Hematopoietic multipotent progenitor cell treated with erythropoietin and hydrocortisone succinate and interleukin-3 and kit ligand, for 17 days (in vitro differentiated cells): ENCODE measurements at regions not wholly inside any gene's neighbourhood (a gene's known extent, or its start where the extent isn't known, plus 50 kb on each side); places are given as distances from the start of the nearest gene placed in this dataset.
"Not testable (repeated sequence)": the region's sequence is repeated elsewhere in the genome, so short reads cannot be mapped to it uniquely, and the experiment has no call there.

Source experiments
- DNase-seq: peaks from one replicate; pipeline ENCODE4 v3.0.0-alpha.2; 2015; ENCODE audit warnings: low spot score

DNA sequence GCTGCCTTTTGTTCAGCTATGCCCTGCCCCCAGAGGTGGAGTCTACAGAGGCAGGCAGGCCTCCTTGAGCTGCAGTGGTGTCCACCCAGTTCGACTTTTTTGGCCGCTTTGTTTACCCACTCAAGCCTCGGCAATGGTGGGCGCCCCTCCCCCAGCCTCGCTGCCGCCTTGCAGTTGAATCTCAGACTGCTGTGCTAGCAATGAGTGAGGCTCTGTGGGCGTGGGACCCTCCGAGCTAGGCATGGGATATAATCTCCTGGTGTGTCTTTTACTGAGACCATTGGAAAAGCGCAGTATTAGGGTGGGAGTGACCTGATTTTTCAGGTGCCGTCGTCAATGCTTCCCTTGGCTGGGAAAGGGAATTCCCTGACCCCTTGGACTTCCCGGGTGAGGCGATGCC is 279.3 kb downstream of the PTH2R start:
- not testable (repeated sequence) for DNase-seq

- DNase-seq: no peak
Observed at GRCh38 chr2:208686665-208687064, 280.1 kb downstream of the PTH2R start.

- not testable (repeated sequence) for DNase-seq
Observed at GRCh38 chr2:208687720-208688119, 281.1 kb downstream of the PTH2R start.

DNA sequence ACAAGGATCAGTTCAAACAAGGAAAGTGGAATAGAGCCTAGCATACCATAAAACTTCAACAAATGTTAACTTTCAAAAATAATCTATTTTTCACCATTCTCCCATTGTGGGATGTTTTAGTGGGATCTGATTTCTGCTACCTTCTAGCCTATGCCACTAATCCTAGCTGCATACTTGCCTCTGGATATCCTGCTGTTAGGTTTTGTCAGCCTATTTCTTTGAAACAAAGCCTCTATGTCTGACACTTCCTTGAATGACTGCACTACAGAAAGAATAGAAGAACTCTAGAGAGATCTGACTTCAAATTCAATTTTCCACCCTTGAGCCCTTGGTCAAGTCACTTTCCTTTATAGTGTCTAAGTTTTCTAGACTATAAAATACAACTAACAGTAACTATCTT is 291.5 kb downstream of the PTH2R start:
- no peak for DNase-seq

- no peak for DNase-seq
Observed at GRCh38 chr2:208708486-208708885, 301.9 kb downstream of the PTH2R start.

- no peak for DNase-seq
Observed at GRCh38 chr2:208711598-208711997, 305.0 kb downstream of the PTH2R start.

GRCh38 chr2:208713066-208713745 is 306.6 kb downstream of the PTH2R start:
- no peak for DNase-seq

GRCh38 chr2:208718828-208719227 is 312.2 kb downstream of the PTH2R start:
- DNase-seq: no peak

GRCh38 chr2:208722731-208723130 is 316.1 kb downstream of the PTH2R start:
- DNase-seq: no peak

- DNase-seq: no peak
Observed at GRCh38 chr2:208725280-208725679, 318.7 kb downstream of the PTH2R start.

- DNase-seq: no peak
Observed at GRCh38 chr2:208726242-208726641, 319.6 kb downstream of the PTH2R start.

GRCh38 chr2:208751663-208752415 is 345.2 kb downstream of the PTH2R start:
- not testable (repeated sequence) for DNase-seq

DNA sequence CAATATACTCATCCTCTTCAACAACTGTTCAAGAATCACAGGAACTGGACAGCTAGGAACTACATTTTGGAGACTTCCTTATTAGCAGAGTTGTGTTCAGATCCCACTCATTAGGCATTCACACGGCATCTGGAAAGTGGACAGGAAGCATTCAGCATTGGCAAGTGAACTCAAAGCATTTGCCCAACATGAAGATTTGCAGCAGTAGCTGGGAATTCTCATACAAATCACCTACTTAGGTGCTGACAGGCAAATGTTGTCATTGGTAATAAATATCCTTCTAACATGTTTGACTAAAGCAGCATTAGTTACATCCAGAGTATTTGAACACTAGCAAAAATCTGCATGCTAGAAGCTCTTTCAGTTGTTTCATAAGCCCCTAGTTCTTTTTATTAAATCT is 350.8 kb downstream of the PTH2R start:
- DNase-seq: no peak

DNA sequence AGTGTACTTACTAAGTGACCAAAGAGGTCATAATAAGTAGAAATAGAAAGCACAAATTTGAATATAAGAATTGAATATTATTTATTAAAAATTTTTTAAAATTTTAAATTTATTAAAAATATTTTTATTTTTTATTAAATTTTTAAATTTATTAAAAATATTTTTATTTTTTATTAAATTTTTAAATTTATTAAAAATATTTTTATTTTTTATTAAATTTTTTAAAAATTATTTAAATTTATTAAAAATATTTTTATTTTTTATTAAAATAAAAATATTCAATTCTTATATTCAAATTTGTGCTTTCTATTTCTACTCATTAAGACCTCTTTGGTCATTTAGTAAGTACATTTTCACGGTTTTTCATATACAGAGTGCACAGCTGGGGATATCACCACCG is 366.5 kb downstream of the PTH2R start:
- not testable (repeated sequence) for DNase-seq

DNA sequence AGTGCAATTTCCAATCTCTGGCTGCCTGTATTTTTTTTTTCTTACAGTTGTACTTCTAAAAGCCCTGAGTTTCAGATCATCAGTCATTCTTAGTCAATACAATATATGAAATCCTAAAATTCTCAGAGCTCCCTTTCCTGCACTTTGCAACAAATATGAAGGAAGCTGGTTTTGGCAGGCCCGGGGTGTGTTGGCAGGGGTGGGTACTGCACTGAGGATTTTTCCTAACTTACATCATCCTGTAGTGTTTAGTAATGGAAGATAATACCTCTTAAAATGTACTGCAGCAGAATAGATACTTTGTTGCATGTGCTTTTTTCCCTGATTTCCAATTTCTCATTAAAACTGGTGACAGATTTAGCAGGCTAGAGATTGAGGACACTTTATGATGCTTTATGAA is 374.6 kb downstream of the PTH2R start:
- no peak for DNase-seq

DNA sequence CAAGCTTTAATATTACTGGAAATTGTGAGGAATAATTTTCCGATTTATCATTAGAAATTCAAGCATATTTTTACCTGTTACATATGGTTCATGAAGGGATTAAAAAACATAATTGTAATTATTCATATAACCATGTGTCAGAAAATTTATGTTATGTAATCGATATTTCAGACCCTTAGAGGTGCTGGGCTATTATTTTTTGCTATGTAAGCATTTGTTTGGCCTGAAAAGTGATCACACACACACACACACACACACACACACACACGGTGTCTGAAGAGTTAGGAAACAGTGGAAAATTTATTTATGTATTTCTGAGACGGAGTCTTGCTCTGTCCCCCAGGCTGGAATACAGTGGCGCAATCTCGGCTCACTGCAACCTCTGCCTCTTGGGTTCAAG is 375.5 kb downstream of the PTH2R start:
- DNase-seq: no peak

DNA sequence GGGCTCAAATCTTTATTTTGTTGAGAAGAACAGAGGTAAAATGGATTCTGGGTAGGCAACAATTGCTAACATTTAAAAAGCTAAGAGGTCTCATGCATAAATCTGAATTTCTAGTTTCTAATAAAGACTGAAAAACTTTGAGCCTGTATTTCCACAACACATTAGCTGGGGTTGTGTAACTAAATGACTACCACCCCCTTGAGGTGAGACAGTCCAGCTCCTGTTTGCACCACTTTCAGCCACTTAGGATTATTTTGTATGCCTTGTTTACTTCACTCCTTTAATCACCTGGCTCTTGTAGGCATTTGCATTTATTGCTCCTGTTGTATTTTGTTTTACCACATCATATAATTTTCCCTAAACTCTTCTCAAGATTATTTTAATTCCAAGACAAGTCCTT is 376.6 kb downstream of the PTH2R start:
- no peak for DNase-seq

- DNase-seq: not testable (repeated sequence)
Observed at GRCh38 chr2:208784774-208785173, 378.2 kb downstream of the PTH2R start.

DNA sequence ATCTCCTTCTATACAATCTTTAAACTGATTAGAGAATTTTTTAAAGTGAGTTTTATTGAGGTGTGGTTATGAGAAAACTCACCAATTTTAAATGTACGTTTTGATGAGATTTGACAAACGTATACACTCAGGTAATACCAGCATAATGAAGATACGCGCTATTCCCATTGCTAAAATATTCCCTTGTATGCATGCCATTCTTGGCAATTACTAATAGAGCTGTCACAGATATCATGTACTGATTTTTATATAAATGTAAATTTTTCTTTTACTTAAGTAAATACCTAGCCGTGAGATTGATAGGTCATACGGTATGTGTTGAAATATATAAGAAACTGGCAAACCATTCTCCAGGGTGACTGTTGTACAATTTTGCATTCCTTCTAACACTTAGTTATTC is 384.7 kb downstream of the PTH2R start:
- no peak for DNase-seq

DNA sequence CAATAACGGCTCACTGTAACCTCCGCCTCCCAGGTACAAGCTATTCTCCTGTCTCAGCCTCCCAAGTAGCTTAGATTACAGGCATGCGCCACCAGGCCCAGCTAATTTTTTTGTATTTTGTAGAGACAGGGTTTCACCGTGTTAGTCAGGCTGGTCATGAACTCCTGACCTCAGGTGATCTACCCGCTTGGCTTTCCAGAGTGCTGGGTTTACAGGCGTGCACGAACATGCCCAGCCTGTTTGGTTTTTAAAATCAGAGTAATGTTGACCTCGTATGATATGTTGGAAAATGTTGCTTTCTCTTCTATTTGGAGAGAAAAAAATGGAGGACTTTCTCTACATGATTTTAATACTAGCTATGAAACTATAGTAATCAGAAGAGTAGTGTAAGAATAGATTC is 386.2 kb downstream of the PTH2R start:
- no peak for DNase-seq

GRCh38 chr2:208793434-208793833 is 386.8 kb downstream of the PTH2R start:
- DNase-seq: no peak

GRCh38 chr2:208794288-208794975 is 387.8 kb downstream of the PTH2R start:
- DNase-seq: no peak

GRCh38 chr2:208798698-208799097 is 392.1 kb downstream of the PTH2R start:
- DNase-seq: no peak
